SK-N-SH treated with all-trans-retinoic acid at 6 μM for 48 hours (cell line): ENCODE measurements at regions not wholly inside any gene's neighbourhood (a gene's known extent, or its start where the extent isn't known, plus 50 kb on each side); places are given as distances from the start of the nearest gene placed in this dataset.

ENCODE experiments used
- ARNTL ChIP-seq: fragments of 450-650 bp; formaldehyde crosslinking; IDR thresholded peaks from 2 replicates; pipeline ENCODE4 v1.5.0; 2020; ENCODE audit warnings: low read depth, mild to moderate bottlenecking, moderate library complexity, borderline replicate concordance
- PPARA ChIP-seq: fragments of 250-450 bp; sonication (Bioruptor Pico); IDR thresholded peaks from 2 replicates; pipeline ENCODE4 v1.5.0; 2020; ENCODE audit warnings: mild to moderate bottlenecking, borderline replicate concordance
- RARB ChIP-seq: fragments of 250-450 bp; sonication (Bioruptor Pico); IDR thresholded peaks from 2 replicates; pipeline ENCODE4 v1.8.0; 2021; ENCODE audit warnings: mild to moderate bottlenecking, moderate library complexity
- ZFP3 ChIP-seq: fragments of 250-450 bp; sonication (Bioruptor Pico); IDR thresholded peaks from 2 replicates; pipeline ENCODE4 v1.5.0; 2020; ENCODE audit warnings: mild to moderate bottlenecking, moderate library complexity
- ZFP30 ChIP-seq: fragments of 450-650 bp; formaldehyde crosslinking; IDR thresholded peaks from 2 replicates; pipeline ENCODE4 v1.5.0; 2022; ENCODE audit warnings: mild to moderate bottlenecking, moderate library complexity
- ZNF565 ChIP-seq: fragments of 450-650 bp; formaldehyde crosslinking; conservative IDR thresholded peaks from 2 replicates; pipeline ENCODE4 v1.5.0; 2020; ENCODE audit warnings: low read depth, mild to moderate bottlenecking, moderate library complexity

DNA sequence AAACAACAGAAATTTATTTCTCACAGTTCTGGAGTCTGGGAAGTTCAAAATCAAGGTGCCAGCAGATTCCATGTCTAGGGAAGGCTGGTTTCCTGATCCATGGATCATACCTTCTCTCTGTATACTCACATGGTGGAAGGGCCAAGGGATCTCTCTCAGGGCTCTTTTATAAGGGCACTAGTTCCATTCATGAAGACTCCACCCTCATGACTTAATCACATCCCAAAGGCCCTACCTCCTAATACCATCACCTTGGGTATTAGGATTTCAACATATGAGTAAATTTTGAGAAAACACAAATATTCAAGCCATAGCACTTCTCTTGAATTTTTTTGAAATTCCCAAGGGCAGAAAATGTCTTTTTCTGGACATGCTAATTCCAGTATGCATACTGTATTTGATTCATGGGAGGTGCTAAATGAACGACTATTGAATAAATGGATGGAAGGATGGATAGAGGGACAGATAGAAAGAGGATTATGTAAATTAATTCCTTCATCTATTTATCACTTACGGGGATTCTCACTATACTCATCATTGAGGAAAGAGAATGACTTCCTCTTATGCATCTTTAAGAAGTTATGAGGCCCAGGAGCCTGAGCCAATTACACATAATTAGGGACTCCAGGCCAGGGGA is 182.8 kb downstream of the NRIP1 start:
- no peak for TF ChIP-seq ZFP30 (CRISPR knock-in tag)
- no peak for TF ChIP-seq ARNTL (CRISPR knock-in tag)
- no peak for TF ChIP-seq RARB
- TF ChIP-seq PPARA, result no peak
- TF ChIP-seq ZNF565 (CRISPR knock-in tag), result no peak
- TF ChIP-seq ZFP3 (CRISPR knock-in tag), result no peak
